Right lobe of liver (tissue), 6 donors: ENCODE measurements at regions not wholly inside any gene's neighbourhood (a gene's known extent, or its start where the extent isn't known, plus 50 kb on each side); places are given as distances from the start of the nearest gene placed in this dataset.

Source experiments
- ATAC-seq, 4 donors: fragments of 200-7000 bp; cut with Tn5 transposase; one replicate each; pipeline ENCODE4 v1.9.1; 2020; ENCODE audit warnings: mild to moderate bottlenecking in 4 of 4, moderate library complexity in 4 of 4
- DNase-seq, 3 donors: peaks; one replicate each; pipeline ENCODE4 v3.0.0-alpha.2; 2020
- H3K27ac ChIP-seq, 3 donors: fragments of 200-600 bp; one replicate each; pipeline ENCODE4 v1.8.0; 2022
- H3K27me3 ChIP-seq, 2 donors: fragments of 200-600 bp; one replicate each; pipeline ENCODE4 v1.8.0; 2022
- H3K36me3 ChIP-seq, 4 donors: fragments of 200-600 bp; sonication (generic) in 1 of 4; one replicate each; pipeline versions ENCODE4 v1.5.1 to v1.8.0; 2017 to 2022; ENCODE audit warnings: control low read depth in 1 of 4
- H3K4me1 ChIP-seq, 4 donors: fragments of 200-600 bp; sonication (generic) in 1 of 4; one replicate each; pipeline versions ENCODE4 v1.5.1 to v1.8.0; 2017 to 2022; ENCODE audit warnings: control low read depth in 1 of 4
- H3K4me3 ChIP-seq, 3 donors: fragments of 200-600 bp; one replicate each; pipeline ENCODE4 v1.8.0; 2022
- H3K9me3 ChIP-seq, 4 donors: fragments of 200-600 bp; sonication (generic) in 1 of 4; one replicate each; pipeline versions ENCODE4 v1.5.1 to v1.8.0; 2017 to 2022; ENCODE audit warnings: control low read depth in 1 of 4
- POLR2A ChIP-seq: fragments of 450-650 bp; IDR thresholded peaks from one replicate; pipeline ENCODE4 v1.6.1; 2017; ENCODE audit warnings: antibody characterized with exemption, mild to moderate bottlenecking
- WGBS: methylation state at CpG from one replicate; pipeline ENCODE4 v1.1.6; 2018; ENCODE audit warnings: low coverage, low lambda C conversion rate; ENCODE audit not compliant: insufficient coverage; ENCODE audit errors: missing lambda C conversion rate; 5-methylcytosine and 5-hydroxymethylcytosine counted together
- intact Hi-C, 2 donors: fragments of 100-400 bp; cut with DNase I; formaldehyde crosslinking; loops; one replicate each; pipeline versions ENCODE4 v1.11.2 to v1.14.1; 2022
- TF ChIP-seq, protein P1 (sequence below), 4 donors: fragments of 200-600 bp in 3 of 4; fragments of 450-650 bp in 1 of 4; IDR thresholded peaks; one replicate each; pipeline versions ENCODE4 v1.5.1 to v1.8.0; 2016 to 2022; ENCODE audit warnings: antibody characterized with exemption in 4 of 4, mild to moderate bottlenecking in 2 of 4
- donor health status: DM: no; HTN: yes; CAD: no.
- donor health status: DM: no; HTN: no; CAD: no.
- donor health status: DM: no; HTN: no; CAD: no.
- donor health status: DM: no; HTN: yes; CAD: no.
- donor health status: DM: no; HTN: yes; CAD: no.

DNA sequence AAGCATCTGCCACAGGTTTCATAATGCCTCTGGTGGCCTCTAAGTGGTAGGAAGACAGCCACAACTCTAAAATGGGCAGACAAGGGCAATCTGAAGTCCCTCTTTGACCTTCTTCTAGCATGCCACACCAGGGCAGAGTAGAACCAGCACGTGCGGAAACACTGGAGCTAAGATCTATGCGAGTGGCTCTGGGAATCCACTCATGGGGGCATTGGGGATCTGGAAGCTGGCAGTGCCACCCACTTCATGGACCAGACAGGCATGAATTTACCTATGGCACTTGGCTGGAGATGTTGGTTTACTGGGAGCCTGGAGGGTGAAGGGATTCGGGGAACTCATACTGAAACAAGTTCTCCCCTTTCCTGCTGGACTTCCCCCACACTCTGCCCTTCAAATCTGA, 337.4 kb downstream of the MIAT start:
- intact Hi-C loops: no loop called here
- no peak for ATAC-seq
- no CpG with 5 or more reads among the region's 4 CpGs for WGBS
- Histone ChIP-seq H3K36me3 (no peaks in the 10 kb centered on the region), H3K27me3 (no peaks in the 10 kb centered on the region), H3K9me3 (no peaks in the 10 kb centered on the region), H3K4me1 (no peaks in the 10 kb centered on the region), H3K27ac (no peak overlapping the region), H3K4me3 (no peak overlapping the region)
- no peak for DNase-seq
- TF ChIP-seq, protein P1, sequence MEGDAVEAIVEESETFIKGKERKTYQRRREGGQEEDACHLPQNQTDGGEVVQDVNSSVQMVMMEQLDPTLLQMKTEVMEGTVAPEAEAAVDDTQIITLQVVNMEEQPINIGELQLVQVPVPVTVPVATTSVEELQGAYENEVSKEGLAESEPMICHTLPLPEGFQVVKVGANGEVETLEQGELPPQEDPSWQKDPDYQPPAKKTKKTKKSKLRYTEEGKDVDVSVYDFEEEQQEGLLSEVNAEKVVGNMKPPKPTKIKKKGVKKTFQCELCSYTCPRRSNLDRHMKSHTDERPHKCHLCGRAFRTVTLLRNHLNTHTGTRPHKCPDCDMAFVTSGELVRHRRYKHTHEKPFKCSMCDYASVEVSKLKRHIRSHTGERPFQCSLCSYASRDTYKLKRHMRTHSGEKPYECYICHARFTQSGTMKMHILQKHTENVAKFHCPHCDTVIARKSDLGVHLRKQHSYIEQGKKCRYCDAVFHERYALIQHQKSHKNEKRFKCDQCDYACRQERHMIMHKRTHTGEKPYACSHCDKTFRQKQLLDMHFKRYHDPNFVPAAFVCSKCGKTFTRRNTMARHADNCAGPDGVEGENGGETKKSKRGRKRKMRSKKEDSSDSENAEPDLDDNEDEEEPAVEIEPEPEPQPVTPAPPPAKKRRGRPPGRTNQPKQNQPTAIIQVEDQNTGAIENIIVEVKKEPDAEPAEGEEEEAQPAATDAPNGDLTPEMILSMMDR (IDR thresholded peaks at IDR 0.05): no peak
- no peak for TF ChIP-seq POLR2A

DNA sequence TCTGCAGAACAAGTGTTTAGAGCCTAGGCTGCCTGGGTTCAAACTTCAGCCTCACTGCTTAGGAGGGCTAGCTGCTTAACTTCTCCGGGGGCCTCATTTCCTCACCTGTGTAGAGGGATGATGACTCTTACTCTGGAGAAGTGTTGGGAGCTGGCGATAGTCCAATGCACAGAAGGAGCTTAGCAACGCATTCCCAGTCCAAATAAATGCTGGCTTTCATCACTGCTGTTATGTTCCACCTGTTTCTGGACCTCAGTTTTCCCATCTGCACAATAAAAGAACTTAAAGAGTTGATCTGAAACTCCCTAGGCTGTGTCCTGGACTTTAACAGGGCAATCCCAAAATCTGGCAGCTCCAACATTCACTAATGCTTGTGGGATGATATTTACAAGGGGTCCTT, 337.8 kb downstream of the MIAT start:
- Histone ChIP-seq H3K27me3 (no peaks in the 10 kb centered on the region), H3K27ac (no peak overlapping the region), H3K4me3 (no peak overlapping the region), H3K9me3 (no peaks in the 10 kb centered on the region), H3K36me3 (no peaks in the 10 kb centered on the region), H3K4me1 (no peaks in the 10 kb centered on the region)
- DNase-seq (no peak), ATAC-seq (no peak)
- WGBS: 34% methylated on average over 3 of the region's 3 CpGs
- TF ChIP-seq, protein P1 (IDR thresholded peaks at IDR 0.05): no peak
- intact Hi-C loops: no loop called here

DNA sequence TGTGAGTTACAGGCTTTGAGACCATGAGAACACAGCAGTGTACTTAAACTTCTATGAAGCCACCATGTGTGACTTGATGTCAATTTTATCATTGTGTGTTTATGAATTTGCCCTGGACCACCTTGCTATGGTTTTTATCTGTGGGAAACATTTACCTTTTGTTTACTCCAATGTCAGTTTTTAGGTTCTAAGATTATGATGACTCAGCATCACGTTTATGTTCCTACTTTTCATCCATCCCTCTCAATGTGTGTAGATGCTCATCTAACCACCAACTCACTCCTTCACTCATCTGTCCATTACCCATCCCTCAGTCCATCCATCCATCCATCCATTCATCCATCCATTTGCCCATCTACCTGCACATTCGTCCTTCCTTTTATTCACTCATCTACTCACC, 338.8 kb downstream of the MIAT start:
- WGBS: 27% methylated on average over 2 of the region's 2 CpGs
- intact Hi-C loops: no loop called here
- ATAC-seq (no peak), DNase-seq (no peak)
- Histone ChIP-seq H3K27me3 (no peaks in the 10 kb centered on the region), H3K36me3 (no peaks in the 10 kb centered on the region), H3K9me3 (no peaks in the 10 kb centered on the region), H3K4me1 (no peaks in the 10 kb centered on the region), H3K27ac (no peak overlapping the region), H3K4me3 (no peak overlapping the region)
- TF ChIP-seq POLR2A: no peak
- TF ChIP-seq, protein P1 (IDR thresholded peaks at IDR 0.05): no peak

DNA sequence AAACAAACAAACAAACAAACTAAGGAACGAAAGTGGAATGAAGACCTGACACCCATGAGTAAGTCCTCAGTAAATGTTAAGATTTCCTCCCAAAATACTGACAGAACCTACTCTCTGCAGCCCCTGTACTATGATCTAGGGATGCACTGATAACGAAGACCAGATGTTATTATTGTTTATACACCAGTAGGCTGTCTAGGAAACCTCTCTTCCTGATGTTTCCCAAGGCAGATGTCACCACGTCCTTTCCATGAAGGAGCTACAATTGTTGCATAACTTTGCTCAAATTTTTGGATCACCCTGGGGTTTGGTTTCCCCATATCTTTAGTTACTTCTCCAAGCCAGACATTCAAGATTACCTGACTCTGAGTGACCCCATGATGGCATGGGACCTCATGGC, 340.7 kb downstream of the MIAT start:
- WGBS: 36% methylated on average over 3 of the region's 3 CpGs
- ATAC-seq (no peak), DNase-seq (no peak)
- intact Hi-C loops: no loop called here
- Histone ChIP-seq H3K9me3 (no peaks in the 10 kb centered on the region), H3K27me3 (no peaks in the 10 kb centered on the region), H3K27ac (no peak overlapping the region), H3K36me3 (no peaks in the 10 kb centered on the region), H3K4me1 (no peaks in the 10 kb centered on the region), H3K4me3 (no peak overlapping the region)
- TF ChIP-seq POLR2A: no peak
- TF ChIP-seq, protein P1 (IDR thresholded peaks at IDR 0.05): no peak

DNA sequence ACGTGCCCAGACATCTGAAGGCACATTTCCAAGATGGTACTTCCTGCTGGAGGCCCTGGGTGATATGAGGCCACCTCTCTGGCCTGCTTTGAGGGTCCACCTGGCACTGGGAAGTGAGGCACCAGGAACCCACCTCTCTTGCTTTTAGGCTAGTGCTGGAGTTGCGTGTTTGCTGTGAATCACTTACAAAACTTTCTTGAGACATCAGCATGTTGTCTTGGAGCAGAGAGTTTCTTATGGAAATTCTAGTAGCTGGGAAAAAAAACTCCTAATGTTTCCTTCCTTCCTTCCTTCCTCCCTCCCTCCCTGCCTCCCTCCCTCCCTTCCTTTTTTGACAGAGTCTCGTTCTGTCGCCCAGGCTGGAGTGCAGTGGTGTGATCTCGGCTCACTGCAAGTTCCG, 341.3 kb downstream of the MIAT start:
- ATAC-seq (no peak), DNase-seq (no peak)
- H3K9me3 ChIP-seq: no peaks in the 10 kb centered on the region
- H3K27me3 ChIP-seq: no peaks in the 10 kb centered on the region
- H3K27ac ChIP-seq: no peak overlapping the region
- no peaks in the 10 kb centered on the region for H3K36me3 ChIP-seq
- WGBS: 17% methylated on average over 6 of the region's 6 CpGs
- intact Hi-C loops: no loop called here
- H3K4me1 ChIP-seq: no peaks in the 10 kb centered on the region
- no peak overlapping the region for H3K4me3 ChIP-seq
- TF ChIP-seq, protein P1 (IDR thresholded peaks at IDR 0.05): no peak
- no peak for TF ChIP-seq POLR2A
